ENCODE measurements at regions not wholly inside any gene's neighbourhood (a gene's known extent, or its start where the extent isn't known, plus 50 kb on each side); places are given as distances from the start of the nearest gene placed in this dataset.

- TF ChIP-seq CTCF (IDR thresholded peaks at IDR 0.05) (no peak), ZFX (IDR thresholded peaks at IDR 0.05; ENCODE audit: borderline replicate concordance) (no peak)
These were observed 544.2 kb downstream of the ETNK1 start for GRCh38 chr12:23169012-23169695.

All from 22Rv1 (cell line).